GM19397 (cell line): ENCODE measurements at regions not wholly inside any gene's neighbourhood (a gene's known extent, or its start where the extent isn't known, plus 50 kb on each side); places are given as distances from the start of the nearest gene placed in this dataset.
"Not testable (repeated sequence)": the region's sequence is repeated elsewhere in the genome, so short reads cannot be mapped to it uniquely, and the experiment has no call there.

Experiments used
- ATAC-seq: cut with Tn5 transposase; IDR thresholded peaks from one replicate; pipeline ENCODE4 v1.9.1; 2021; ENCODE audit warnings: mild to moderate bottlenecking, moderate library complexity; ENCODE audit not compliant: unreplicated experiment

- no peak for ATAC-seq
Measured at GRCh38 chr3:139095803-139096466, 51.2 kb upstream of the PRR23C start.

DNA sequence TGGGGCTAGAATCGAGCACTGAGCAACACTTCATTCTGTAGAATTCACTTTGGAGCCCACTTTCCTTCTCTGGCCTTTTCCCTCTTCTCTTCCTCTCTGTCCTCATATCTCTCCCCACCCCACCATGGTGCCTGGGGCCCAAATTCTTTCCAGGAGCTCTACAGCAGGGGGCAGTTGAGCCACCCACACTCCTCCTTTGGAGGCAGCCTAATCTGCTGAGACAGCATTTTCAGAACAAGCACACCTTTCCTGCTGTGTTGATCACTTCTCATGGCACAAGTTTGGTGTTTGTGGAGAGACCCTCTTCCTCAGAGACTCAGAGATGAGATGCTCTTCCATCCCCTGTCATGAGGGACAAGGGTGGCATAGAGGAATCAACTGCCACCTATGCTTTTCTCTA lies 52.0 kb upstream of the PRR23C start:
- ATAC-seq = no peak

- no peak for ATAC-seq
Measured at GRCh38 chr3:139098391-139098790, 53.7 kb upstream of the PRR23C start.

DNA sequence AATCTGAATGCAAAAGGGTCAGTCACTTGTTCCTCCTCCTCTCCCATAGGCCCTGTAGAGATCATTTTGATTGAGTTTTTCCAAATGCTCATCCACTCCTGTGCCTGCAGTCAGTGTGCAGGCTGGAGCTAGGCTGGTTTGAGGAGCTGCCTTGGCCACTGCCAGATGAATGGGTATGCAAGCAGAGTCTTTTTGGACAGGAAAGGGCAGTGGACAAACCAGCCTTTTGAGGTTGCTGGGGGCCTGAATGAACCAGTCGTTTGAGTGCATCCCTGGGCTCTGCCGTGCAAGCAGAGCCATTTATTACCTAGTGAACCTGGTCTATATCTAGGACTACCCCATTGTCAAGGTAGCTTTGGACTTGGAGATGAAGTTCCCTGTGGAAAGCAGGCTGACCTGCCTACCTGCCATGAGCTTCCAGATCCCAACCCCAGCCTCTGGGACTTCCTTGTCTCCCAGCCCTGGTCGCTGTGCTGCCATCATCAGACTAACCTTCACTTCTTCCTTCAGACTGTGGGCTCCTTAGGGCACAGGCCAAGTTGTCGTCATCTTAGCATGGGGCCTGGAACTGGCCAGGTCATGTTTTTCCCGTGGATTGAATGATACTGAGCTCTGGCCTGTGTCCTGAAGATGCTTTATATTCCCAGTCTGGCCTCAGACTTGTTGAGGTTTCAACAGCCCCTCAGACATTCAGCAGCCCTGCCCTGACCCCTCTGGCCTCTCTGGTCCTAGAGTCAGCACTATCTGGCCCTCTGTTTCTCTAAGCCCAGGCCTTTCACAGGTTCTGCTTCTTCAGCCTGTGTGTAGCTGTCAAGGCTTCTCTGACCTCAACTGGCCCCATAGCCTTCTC lies 55.5 kb upstream of the PRR23C start:
- no peak for ATAC-seq

- no peak for ATAC-seq
Measured at GRCh38 chr3:139100821-139101220, 56.1 kb upstream of the PRR23C start.

DNA sequence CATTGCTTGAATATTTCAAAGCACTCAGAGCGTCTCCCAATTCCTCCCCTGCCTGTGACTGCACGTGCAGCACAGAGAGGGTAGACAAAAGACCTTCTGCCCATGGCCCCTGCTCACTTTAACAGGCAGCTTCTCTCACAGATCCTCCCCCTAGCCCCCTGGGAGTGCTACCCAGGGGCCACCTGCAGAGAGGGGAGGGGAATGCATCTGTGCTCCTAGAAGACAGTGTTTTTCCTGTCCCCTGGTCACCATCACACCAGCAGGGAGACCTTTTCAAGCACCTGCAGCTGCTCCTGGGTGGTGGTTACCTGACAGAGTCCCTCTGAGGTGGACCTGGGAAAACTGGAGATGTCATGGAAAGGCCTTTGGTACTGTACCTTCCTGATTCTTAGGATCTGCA lies 56.7 kb upstream of the PRR23C start:
- ATAC-seq = no peak

DNA sequence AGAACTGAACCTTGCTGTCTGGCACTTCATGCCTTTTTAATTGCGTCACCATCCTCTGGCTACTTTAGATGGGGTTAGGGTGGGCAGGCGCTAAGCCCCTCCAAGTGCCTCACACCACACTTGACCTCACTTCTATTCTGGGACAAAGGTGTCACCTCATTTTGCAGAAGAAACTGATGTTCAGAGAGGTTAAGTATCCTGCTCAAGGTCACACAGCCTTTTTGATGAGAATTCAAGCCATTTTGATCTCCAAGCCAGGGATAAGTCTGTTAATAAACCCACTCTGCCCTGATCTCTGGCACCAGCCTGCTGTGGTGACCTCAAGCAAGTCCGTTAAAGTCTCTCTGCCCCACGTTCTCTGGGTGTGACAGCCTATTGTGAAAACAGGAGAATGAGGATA lies 58.8 kb upstream of the PRR23C start:
- ATAC-seq = no peak

DNA sequence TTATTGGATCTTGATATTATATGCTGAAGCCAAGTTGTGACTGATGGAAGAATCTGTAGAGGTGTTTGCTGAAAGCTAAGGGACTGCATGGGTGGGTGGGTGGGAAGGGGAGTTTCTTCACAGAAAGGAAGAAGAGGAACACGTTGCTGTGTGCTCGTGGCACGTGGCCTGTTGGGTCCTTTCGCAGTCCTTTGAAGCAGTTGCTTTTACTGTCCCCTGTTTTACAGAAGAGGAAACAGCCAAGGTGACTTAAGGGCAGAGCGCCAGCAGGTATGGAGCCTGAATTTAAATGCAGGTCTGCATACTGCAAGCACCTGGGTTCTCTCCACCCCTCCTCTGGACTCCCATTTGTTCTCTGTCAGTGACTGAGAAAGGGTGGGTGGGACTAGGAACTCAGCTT lies 59.4 kb upstream of the PRR23C start:
- no peak for ATAC-seq

- no peak for ATAC-seq
Measured at GRCh38 chr3:139105154-139105702, 60.5 kb upstream of the PRR23C start.

DNA sequence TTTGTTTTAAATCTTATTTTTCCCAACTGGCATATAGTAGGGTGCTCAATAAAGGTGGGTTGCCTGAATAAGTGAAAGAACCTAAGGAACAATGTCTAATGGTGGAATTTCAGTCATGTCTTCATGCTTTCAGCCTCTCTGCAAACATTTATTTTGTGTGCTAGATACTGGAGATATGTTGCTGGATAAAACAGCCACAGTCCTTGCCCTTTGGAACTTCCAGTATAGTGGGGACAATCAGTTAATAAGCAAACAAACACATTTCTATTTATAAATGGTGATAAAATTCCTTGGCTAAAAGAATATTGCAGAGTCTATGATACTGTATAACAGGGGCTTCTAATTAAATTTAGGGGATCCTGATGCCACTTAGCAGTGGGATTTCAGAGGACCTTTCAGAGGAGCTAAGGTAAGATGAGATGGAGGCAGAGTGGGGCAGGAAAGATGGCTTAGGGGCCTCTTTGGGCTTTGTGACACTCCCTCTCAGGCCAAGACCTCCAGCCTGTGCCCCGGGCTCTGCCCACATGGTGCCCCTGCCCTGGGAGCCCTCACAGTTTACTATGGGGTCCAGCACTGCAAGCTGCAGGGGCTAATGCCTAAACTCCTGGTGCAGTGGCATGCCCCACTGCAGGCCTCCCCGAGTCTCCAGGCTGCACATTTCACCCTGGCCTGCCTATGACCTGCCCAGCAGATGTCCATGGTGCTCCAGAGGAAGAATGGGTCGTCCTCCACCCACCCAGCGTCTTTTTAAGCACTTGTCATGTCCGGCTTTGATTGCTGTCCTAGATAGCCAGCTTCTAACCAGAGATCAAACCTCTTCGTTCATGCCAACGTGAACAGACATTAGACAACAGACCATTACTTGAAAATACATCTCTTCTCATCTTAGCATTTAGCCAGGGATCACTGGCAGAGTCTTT lies 61.6 kb upstream of the PRR23C start:
- no peak for ATAC-seq

DNA sequence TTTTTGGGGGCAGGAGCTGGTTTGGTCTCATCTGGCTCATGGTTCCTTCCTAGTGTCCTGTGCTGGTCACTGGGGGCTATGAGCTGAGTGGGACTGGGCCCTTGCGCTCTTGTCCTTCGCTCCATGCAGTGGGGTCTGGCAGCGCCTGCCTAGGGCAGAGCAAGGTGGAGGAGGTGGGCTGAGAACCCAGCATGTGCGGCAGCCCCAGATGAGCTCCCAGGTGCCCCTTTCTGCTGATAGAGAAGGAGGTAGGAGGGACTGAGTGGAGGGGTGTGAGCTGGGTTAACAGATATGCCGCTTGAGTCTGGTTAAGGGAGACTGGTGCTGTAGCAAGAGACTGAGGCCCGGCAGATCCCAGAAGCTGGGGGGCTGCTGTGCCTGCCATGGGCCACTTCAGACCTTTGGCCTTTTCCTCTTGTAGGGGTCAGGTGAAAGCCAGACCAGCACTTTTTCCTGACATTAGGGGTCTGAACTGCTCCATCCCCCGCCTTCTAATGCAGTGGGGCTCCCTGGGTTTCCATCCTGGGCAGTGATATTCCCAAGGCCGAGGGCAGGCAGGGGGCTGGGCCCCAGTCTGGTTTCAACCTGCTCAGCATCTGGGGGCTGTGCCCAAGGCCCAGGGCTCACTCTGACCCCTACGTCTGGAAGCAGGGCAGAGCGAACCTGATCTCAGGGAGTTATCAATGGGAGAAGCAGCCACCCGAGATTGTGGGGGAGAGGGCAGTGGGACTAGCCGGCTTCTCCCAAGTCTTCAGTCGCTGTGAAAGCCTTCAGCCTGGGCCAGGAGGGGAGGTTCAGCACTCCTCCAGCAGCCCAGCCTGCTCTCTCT lies 62.9 kb upstream of the PRR23C start:
- no peak for ATAC-seq

GRCh38 chr3:139108253-139108969 lies 63.7 kb upstream of the PRR23C start:
- ATAC-seq = no peak

DNA sequence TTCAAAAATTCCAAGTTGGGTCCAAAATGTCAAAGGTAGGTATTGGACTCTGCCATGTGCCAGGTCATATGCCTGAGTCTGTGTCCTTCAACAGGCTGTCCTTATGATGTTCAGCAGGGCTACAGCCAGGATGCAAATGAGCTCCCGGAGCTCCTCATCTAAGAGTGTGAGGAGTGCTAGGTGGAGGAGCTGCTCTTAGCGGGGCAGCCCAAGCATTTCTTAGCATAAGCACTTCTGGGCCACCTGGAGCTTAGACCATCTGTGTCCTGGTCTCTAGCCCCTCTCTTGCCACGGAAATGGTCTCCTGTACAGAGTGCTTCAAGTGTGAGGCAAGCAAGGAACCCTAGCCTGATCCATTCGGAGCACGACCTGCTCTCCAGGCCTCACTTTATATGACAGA lies 64.6 kb upstream of the PRR23C start:
- no peak for ATAC-seq

GRCh38 chr3:139110072-139110830 lies 65.6 kb upstream of the PRR23C start:
- no peak for ATAC-seq

DNA sequence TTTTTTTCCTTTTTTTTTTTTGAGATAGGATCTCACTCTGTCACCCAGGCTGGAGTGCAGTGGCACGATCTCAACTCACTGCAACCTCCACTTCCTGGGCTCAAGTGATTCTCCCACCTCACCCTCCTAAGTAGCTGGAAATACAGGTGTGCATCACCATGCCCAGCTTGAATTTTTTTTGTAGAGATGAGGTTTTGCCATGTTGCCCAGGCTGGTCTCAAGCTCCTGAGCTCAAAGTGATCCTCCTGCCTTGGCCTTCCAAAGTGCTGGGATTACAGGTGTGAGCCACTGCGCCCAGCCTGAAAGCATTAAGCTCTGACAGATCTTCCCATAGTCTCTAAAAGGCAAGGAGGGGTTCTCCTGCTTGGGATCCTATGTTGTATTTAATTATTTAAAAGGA lies 66.2 kb upstream of the PRR23C start:
- not testable (repeated sequence) for ATAC-seq

- peak; percentile 51 for ATAC-seq
Measured at GRCh38 chr3:139111392-139112229, 66.9 kb upstream of the PRR23C start.

- peak; percentile 15 for ATAC-seq
Measured at GRCh38 chr3:139112230-139112558, 67.5 kb upstream of the PRR23C start.
